Tibial nerve (tissue), 4 donors: ENCODE measurements at regions not wholly inside any gene's neighbourhood (a gene's known extent, or its start where the extent isn't known, plus 50 kb on each side); places are given as distances from the start of the nearest gene placed in this dataset.

Experiments
- CTCF ChIP-seq, 5 experiments: fragments of 200-600 bp in 3 of 5; fragments of 450-650 bp in 2 of 5; sonication (generic) in 3 of 5; IDR thresholded peaks; one replicate each; pipeline ENCODE4 v1.5.1; 2016 to 2019; ENCODE audit warnings: antibody characterized with exemption in 5 of 5, mild to moderate bottlenecking in 3 of 5, moderate library complexity in 2 of 5
- EP300 ChIP-seq, 2 donors: sonication (generic); formaldehyde crosslinking; IDR thresholded peaks; one replicate each; pipeline ENCODE4 v1.6.1; 2017; ENCODE audit warnings: antibody characterized with exemption in 2 of 2, mild to moderate bottlenecking in 1 of 2
- POLR2A ChIP-seq, 2 donors: fragments of 450-650 bp; IDR thresholded peaks; one replicate each; pipeline ENCODE4 v1.6.1; 2017; ENCODE audit warnings: antibody characterized with exemption in 2 of 2, mild to moderate bottlenecking in 2 of 2, moderate library complexity in 2 of 2

- no peak for TF ChIP-seq EP300 (IDR thresholded peaks at IDR 0.05)
- no peak for TF ChIP-seq CTCF (IDR thresholded peaks at IDR 0.05)
- TF ChIP-seq POLR2A (IDR thresholded peaks at IDR 0.05) = no peak
These were observed 121.9 kb upstream of the GHR start for GRCh38 chr5:42301349-42301748.
